OCI-LY1 (cell line): ENCODE measurements at regions not wholly inside any gene's neighbourhood (a gene's known extent, or its start where the extent isn't known, plus 50 kb on each side); places are given as distances from the start of the nearest gene placed in this dataset.

ENCODE experiments used
- H2AFZ ChIP-seq: fragments of 200-600 bp; sonication (generic), shearing (Covaris generic); 2 replicates; pipeline ENCODE4 v1.6.0; 2014; ENCODE audit warnings: antibody characterized with exemption, mild to moderate bottlenecking, low read length
- H3F3A ChIP-seq: fragments of 200-600 bp; sonication (generic), shearing (Covaris generic); 2 replicates; pipeline ENCODE4 v1.6.0; 2014; ENCODE audit warnings: mild to moderate bottlenecking, antibody characterized with exemption, low read length, moderate library complexity; ENCODE audit not compliant: insufficient read depth
- H3K27ac ChIP-seq: fragments of 200-600 bp; sonication (generic); 2 replicates; pipeline ENCODE4 v1.5.1; 2014; ENCODE audit warnings: low read length, mixed run types, mild to moderate bottlenecking, low read depth; ENCODE audit not compliant: poor library complexity, severe bottlenecking
- H3K27me3 ChIP-seq: fragments of 200-600 bp; sonication (generic); 2 replicates; pipeline ENCODE4 v1.6.0; 2014; ENCODE audit warnings: antibody characterized with exemption, mild to moderate bottlenecking, low read length, moderate library complexity; ENCODE audit not compliant: insufficient read depth
- H3K36me3 ChIP-seq: fragments of 200-600 bp; sonication (generic); 2 replicates; pipeline ENCODE4 v1.6.1; 2014; ENCODE audit warnings: mild to moderate bottlenecking, antibody characterized with exemption, low read length, moderate library complexity, mixed read lengths; ENCODE audit not compliant: insufficient read depth
- H3K4me1 ChIP-seq: fragments of 200-600 bp; sonication (generic); 2 replicates; pipeline ENCODE4 v1.5.1; 2014; ENCODE audit warnings: mild to moderate bottlenecking, low read length, moderate library complexity; ENCODE audit not compliant: insufficient read depth, severe bottlenecking
- H3K4me2 ChIP-seq: fragments of 200-600 bp; sonication (generic), shearing (Covaris generic); 2 replicates; pipeline ENCODE4 v1.6.1; 2014; ENCODE audit warnings: low read length
- H3K4me3 ChIP-seq: fragments of 200-600 bp; sonication (generic); 2 replicates; pipeline ENCODE4 v1.5.1; 2014; ENCODE audit warnings: low read length, low read depth, mild to moderate bottlenecking, mixed read lengths; ENCODE audit not compliant: poor library complexity, severe bottlenecking
- H3K79me2 ChIP-seq: fragments of 200-600 bp; shearing (Covaris generic); 2 replicates; pipeline ENCODE4 v1.6.1; 2016; ENCODE audit warnings: mixed run types, low read length, mixed read lengths; ENCODE audit not compliant: insufficient read depth
- H3K9ac ChIP-seq: fragments of 200-600 bp; sonication (generic), shearing (Covaris generic); 2 replicates; pipeline ENCODE4 v1.6.1; 2014; ENCODE audit warnings: mild to moderate bottlenecking, low read length, mixed read lengths
- H3K9me2 ChIP-seq: fragments of 200-600 bp; sonication (generic), shearing (Covaris generic); 2 replicates; pipeline ENCODE4 v1.6.1; 2014; ENCODE audit warnings: low read depth, mild to moderate bottlenecking, low read length, mixed read lengths
- H3K9me3 ChIP-seq: fragments of 200-600 bp; shearing (Covaris generic); 2 replicates; pipeline ENCODE4 v1.6.1; 2014; ENCODE audit warnings: low read length, mixed read lengths
- H4K20me1 ChIP-seq: fragments of 200-600 bp; sonication (generic), shearing (Covaris generic); 2 replicates; pipeline ENCODE4 v1.6.0; 2016; ENCODE audit warnings: mild to moderate bottlenecking, low read length; ENCODE audit not compliant: insufficient read depth
- CTCF ChIP-seq: fragments of 200-600 bp; sonication (generic), shearing (Covaris generic); IDR thresholded peaks from 2 replicates; pipeline ENCODE4 v1.5.1; 2017; ENCODE audit warnings: mild to moderate bottlenecking, antibody characterized with exemption, low read length, moderate library complexity, mixed read lengths
- EZH2 ChIP-seq: fragments of 200-600 bp; sonication (generic), shearing (Covaris generic); IDR thresholded peaks from 2 replicates; pipeline ENCODE4 v1.8.0; 2017; ENCODE audit warnings: borderline replicate concordance, mixed run types, mild to moderate bottlenecking, antibody characterized with exemption, low read length, moderate library complexity, mixed read lengths

DNA sequence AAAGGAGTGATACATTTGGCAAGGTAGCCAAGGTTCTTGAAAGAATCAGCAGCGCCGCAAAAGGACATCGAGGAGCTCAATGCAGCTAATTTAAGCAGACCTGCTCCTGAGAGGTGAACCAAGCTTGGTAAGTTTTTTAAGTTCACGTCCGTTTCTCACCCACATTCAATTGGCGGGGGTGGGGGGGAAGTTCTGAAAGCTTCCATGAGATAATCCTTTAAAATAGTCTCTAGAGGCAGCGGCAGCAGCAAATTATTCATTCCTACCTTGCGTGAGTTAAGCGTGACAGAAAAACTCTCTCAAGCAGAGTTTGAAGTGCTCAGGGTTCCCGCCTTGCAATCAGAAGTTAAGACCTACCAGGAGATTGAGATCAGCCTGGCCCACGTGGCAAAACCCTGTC lies 97.3 kb upstream of the NHSL1 start:
- Histone ChIP-seq H3K36me3 (no peaks in the 10 kb centered on the region), H3K9ac (no peak overlapping the region), H3K9me3 (no peaks in the 10 kb centered on the region), H2AFZ (no peak overlapping the region), H3K4me2 (no peak overlapping the region), H3K79me2 (no peaks in the 10 kb centered on the region), H3K4me3 (no peak overlapping the region), H3K27me3 (no peaks in the 10 kb centered on the region), H3K27ac (no peak overlapping the region), H3F3A (no peaks in the 10 kb centered on the region), H3K4me1 (peaks cover 12% of the 10 kb centered on the region), H4K20me1 (no peaks in the 10 kb centered on the region), H3K9me2 (no peaks in the 10 kb centered on the region)
- TF ChIP-seq CTCF (no peak), EZH2 (no peak)

- Histone ChIP-seq H4K20me1 (no peaks in the 10 kb centered on the region), H2AFZ (no peak overlapping the region), H3K4me3 (no peak overlapping the region), H3K9ac (no peak overlapping the region), H3K79me2 (no peaks in the 10 kb centered on the region), H3K4me1 (peaks cover 12% of the 10 kb centered on the region), H3K4me2 (no peak overlapping the region), H3F3A (no peaks in the 10 kb centered on the region), H3K36me3 (no peaks in the 10 kb centered on the region), H3K27ac (no peak overlapping the region), H3K27me3 (no peaks in the 10 kb centered on the region), H3K9me2 (no peaks in the 10 kb centered on the region), H3K9me3 (no peaks in the 10 kb centered on the region)
- TF ChIP-seq CTCF (no peak), EZH2 (no peak)
These were observed 98.0 kb upstream of the NHSL1 start for GRCh38 chr6:138597336-138597735.

DNA sequence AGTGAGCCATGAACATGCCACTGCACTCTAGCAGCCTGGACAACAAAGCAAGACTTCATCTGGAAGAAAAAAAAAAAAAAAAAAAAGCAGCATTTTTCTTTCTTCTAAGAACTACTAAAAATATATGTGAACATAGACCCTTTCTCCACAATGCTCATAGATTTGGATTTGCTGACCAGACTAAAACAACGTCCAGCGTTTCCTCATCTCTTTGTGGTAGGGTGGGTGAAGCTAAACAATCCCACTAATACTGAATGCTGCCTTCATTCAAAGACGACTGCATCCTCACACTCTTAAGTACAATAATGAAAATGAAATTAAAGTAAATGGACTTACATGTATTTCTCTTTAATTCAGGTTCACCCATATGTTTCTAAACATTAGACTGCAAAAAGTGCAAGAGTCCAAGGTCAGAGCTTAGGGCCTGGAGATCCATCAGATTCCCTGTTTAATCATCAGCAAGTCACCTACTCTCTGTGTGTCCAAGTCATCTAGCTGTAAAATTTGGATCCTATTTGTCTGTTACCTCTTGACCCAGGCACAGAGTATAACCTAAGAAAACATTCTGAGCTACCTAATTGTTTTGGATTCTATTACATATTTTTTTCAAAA lies 99.4 kb upstream of the NHSL1 start:
- no peak overlapping the region for H3K4me2 ChIP-seq
- no peak overlapping the region for H3K4me3 ChIP-seq
- H3K9me2 ChIP-seq: no peaks in the 10 kb centered on the region
- no peaks in the 10 kb centered on the region for H4K20me1 ChIP-seq
- no peaks in the 10 kb centered on the region for H3K79me2 ChIP-seq
- H3K9ac ChIP-seq: no peak overlapping the region
- no peak for TF ChIP-seq CTCF
- TF ChIP-seq EZH2: no peak
- no peaks in the 10 kb centered on the region for H3K36me3 ChIP-seq
- no peaks in the 10 kb centered on the region for H3K27me3 ChIP-seq
- H3K4me1 ChIP-seq: no peaks in the 10 kb centered on the region
- no peaks in the 10 kb centered on the region for H3K9me3 ChIP-seq
- no peak overlapping the region for H2AFZ ChIP-seq
- H3K27ac ChIP-seq: no peak overlapping the region
- H3F3A ChIP-seq: no peaks in the 10 kb centered on the region
